ENCODE measurements at regions not wholly inside any gene's neighbourhood (a gene's known extent, or its start where the extent isn't known, plus 50 kb on each side); places are given as distances from the start of the nearest gene placed in this dataset.

DNA sequence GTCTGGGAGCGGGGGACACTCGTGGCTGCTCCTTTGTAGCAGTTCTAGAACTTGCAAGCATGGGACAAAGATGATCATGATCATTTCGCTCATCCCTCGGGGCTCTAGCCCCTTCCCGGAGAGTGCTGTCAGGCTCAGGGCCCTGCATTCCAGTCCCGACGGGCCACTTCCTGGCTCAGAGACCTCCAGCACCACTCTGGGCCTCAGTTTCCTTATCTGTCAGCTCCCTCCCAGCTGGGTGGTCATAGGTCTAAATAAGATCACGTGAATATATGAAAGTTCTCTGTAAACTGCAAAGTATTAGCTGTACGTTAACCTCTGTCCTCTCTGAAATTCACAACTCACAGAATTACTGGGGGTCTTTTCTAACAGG lies 52.8 kb upstream of the SLC6A11 start:
- Histone ChIP-seq H3K4me2 (ENCODE audit: low read length) (no peak overlapping the region), H3K27me3 (ENCODE audit: insufficient read depth, low read length) (peaks cover 24% of the 10 kb centered on the region), H3K9ac (ENCODE audit: low read length) (no peak overlapping the region), H3K36me3 (ENCODE audit: insufficient read depth, low read length) (no peaks in the 10 kb centered on the region), H3K4me3 (ENCODE audit: insufficient read depth, low read depth, low read length) (no peak overlapping the region), H3K4me1 (ENCODE audit: insufficient read depth, low read length) (no peaks in the 10 kb centered on the region), H3K79me2 (ENCODE audit: insufficient read depth, low read length) (no peaks in the 10 kb centered on the region), H2AFZ (ENCODE audit: low read depth, low read length) (no peak overlapping the region), H3K27ac (ENCODE audit: low read depth, low read length) (no peak overlapping the region), H4K20me1 (ENCODE audit: insufficient read depth, low read length) (no peaks in the 10 kb centered on the region), H3K9me3 (ENCODE audit: insufficient read depth, low read depth, low read length) (no peaks in the 10 kb centered on the region)
- Mint-ChIP-seq H3K27me3 (ENCODE audit: low read depth, unreplicated experiment) (peaks cover 50% of the 10 kb centered on the region), H3K36me3 (ENCODE audit: low read depth, unreplicated experiment) (no peaks in the 10 kb centered on the region), H3K9me3 (ENCODE audit: unreplicated experiment) (no peaks in the 10 kb centered on the region), H3K4me3 (ENCODE audit: unreplicated experiment) (no peak overlapping the region), H3K4me1 (ENCODE audit: low read depth, unreplicated experiment) (no peaks in the 10 kb centered on the region), H3K27ac (ENCODE audit: unreplicated experiment) (no peak overlapping the region)
- TF ChIP-seq EZH2 (IDR thresholded peaks at IDR 0.05; ENCODE audit: insufficient read depth, low read length) = no peak
- TF ChIP-seq, protein P1, sequence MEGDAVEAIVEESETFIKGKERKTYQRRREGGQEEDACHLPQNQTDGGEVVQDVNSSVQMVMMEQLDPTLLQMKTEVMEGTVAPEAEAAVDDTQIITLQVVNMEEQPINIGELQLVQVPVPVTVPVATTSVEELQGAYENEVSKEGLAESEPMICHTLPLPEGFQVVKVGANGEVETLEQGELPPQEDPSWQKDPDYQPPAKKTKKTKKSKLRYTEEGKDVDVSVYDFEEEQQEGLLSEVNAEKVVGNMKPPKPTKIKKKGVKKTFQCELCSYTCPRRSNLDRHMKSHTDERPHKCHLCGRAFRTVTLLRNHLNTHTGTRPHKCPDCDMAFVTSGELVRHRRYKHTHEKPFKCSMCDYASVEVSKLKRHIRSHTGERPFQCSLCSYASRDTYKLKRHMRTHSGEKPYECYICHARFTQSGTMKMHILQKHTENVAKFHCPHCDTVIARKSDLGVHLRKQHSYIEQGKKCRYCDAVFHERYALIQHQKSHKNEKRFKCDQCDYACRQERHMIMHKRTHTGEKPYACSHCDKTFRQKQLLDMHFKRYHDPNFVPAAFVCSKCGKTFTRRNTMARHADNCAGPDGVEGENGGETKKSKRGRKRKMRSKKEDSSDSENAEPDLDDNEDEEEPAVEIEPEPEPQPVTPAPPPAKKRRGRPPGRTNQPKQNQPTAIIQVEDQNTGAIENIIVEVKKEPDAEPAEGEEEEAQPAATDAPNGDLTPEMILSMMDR (IDR thresholded peaks at IDR 0.05; ENCODE audit: insufficient read depth, low read depth, low read length) = no peak
- DNase-seq (ENCODE audit: low read depth) (no peak), FAIRE-seq (no peak)

DNA sequence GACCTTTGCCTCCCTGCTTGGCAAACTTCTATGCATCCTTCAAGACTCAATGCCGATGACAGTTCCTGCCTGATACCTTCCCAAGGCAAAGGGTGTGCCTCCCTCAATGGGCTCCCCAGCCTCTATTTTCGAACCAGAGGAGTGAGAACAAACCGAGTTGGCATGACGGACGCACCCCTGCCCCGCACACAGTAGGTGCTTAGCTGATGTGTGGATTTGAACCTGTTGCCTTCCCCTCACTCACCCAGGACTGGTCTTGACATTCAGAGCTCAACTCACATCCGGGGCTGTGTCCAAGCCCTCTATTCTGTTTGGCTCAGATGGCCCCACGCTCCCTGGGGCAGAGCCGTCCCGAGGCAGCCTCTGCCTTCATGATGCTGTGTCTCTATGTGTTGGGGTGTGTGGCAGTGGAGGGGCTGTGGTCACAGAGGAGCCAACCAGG lies 52.2 kb upstream of the SLC6A11 start:
- no peaks in the 10 kb centered on the region for H3K36me3 Mint-ChIP-seq (ENCODE audit: low read depth, unreplicated experiment)

More for the DNA sequence above, 52.2 kb upstream of the SLC6A11 start:
- Histone ChIP-seq H3K4me1 (ENCODE audit: insufficient read depth, low read length) (no peaks in the 10 kb centered on the region), H3K36me3 (ENCODE audit: insufficient read depth, low read length) (no peaks in the 10 kb centered on the region), H2AFZ (ENCODE audit: low read depth, low read length) (no peak overlapping the region), H3K4me3 (ENCODE audit: insufficient read depth, low read depth, low read length) (no peak overlapping the region), H3K9ac (ENCODE audit: low read length) (no peak overlapping the region), H3K4me2 (ENCODE audit: low read length) (no peak overlapping the region), H3K27ac (ENCODE audit: low read depth, low read length) (no peak overlapping the region), H3K27me3 (ENCODE audit: insufficient read depth, low read length) (peaks cover 24% of the 10 kb centered on the region), H3K9me3 (ENCODE audit: insufficient read depth, low read depth, low read length) (no peaks in the 10 kb centered on the region), H3K79me2 (ENCODE audit: insufficient read depth, low read length) (no peaks in the 10 kb centered on the region), H4K20me1 (ENCODE audit: insufficient read depth, low read length) (no peaks in the 10 kb centered on the region)
- no peaks in the 10 kb centered on the region for H3K9me3 Mint-ChIP-seq (ENCODE audit: unreplicated experiment)
- no peaks in the 10 kb centered on the region for H3K4me1 Mint-ChIP-seq (ENCODE audit: low read depth, unreplicated experiment)
- no peak overlapping the region for H3K4me3 Mint-ChIP-seq (ENCODE audit: unreplicated experiment)
- no peak overlapping the region for H3K27ac Mint-ChIP-seq (ENCODE audit: unreplicated experiment)
- TF ChIP-seq, protein P1 (IDR thresholded peaks at IDR 0.05; ENCODE audit: insufficient read depth, low read depth, low read length) = no peak
- TF ChIP-seq EZH2 (IDR thresholded peaks at IDR 0.05; ENCODE audit: insufficient read depth, low read length) = no peak
- DNase-seq (ENCODE audit: low read depth) = no peak
- H3K27me3 Mint-ChIP-seq (ENCODE audit: low read depth, unreplicated experiment) = peaks cover 54% of the 10 kb centered on the region
- no peak for FAIRE-seq

All from astrocyte (in vitro differentiated cells and primary cell).